ENCODE measurements at regions not wholly inside any gene's neighbourhood (a gene's known extent, or its start where the extent isn't known, plus 50 kb on each side); places are given as distances from the start of the nearest gene placed in this dataset.

- POLR2A ChIA-PET = no interaction called here
- no peak overlapping the region for H3K4me3 ChIP-seq (ENCODE audit: low read depth, low read length)
- TF ChIP-seq ZNF302 (tag by site-specific recombination; IDR thresholded peaks at IDR 0.05; ENCODE audit: low read depth) = no peak
- TF ChIP-seq CTCF (tag by site-specific recombination; IDR thresholded peaks at IDR 0.05) = no peak
- no peak for TF ChIP-seq ZNF202 (tag by site-specific recombination; IDR thresholded peaks at IDR 0.05; ENCODE audit: borderline replicate concordance)
- no peak for TF ChIP-seq ZNF777 (tag by site-specific recombination; IDR thresholded peaks at IDR 0.05; ENCODE audit: borderline replicate concordance)
- no peak for TF ChIP-seq ZNF707 (tag by site-specific recombination; IDR thresholded peaks at IDR 0.05)
- no peak for TF ChIP-seq ZFHX2 (tag by site-specific recombination; conservative IDR thresholded peaks at IDR 0.05)
- TF ChIP-seq ZBTB48 (tag by site-specific recombination; IDR thresholded peaks at IDR 0.05) = no peak
- no peaks in the 10 kb centered on the region for H3K9me3 ChIP-seq (ENCODE audit: control insufficient read depth, insufficient read depth, low read depth, low read length)
- no peaks in the 10 kb centered on the region for H3K36me3 ChIP-seq (ENCODE audit: control insufficient read depth in 2 of 2, insufficient read depth in 1 of 2, low read length in 2 of 2)
- no peak overlapping the region for H3K27ac ChIP-seq (ENCODE audit: extremely low read depth, low read depth, low read length)
- no peaks in the 10 kb centered on the region for H3K4me1 ChIP-seq (ENCODE audit: control insufficient read depth, insufficient read depth, low read length)
- CTCF ChIA-PET = no interaction called here
Observed at GRCh38 chr17:52740006-52740405, 581.5 kb upstream of the CA10 start.

GRCh38 chr17:52738791-52739190, 580.3 kb upstream of the CA10 start:
- ChIA-PET CTCF (interaction anchor here (1.1 kb wide), 1 partner anchor 11 kb away, joined by 3 read pairs; no protein-coding TSS in a partner anchor), POLR2A (no interaction called here)
- Histone ChIP-seq H3K9me3 (ENCODE audit: control insufficient read depth, insufficient read depth, low read depth, low read length) (no peaks in the 10 kb centered on the region), H3K4me3 (ENCODE audit: low read depth, low read length) (no peak overlapping the region), H3K27ac (ENCODE audit: extremely low read depth, low read depth, low read length) (no peak overlapping the region), H3K4me1 (ENCODE audit: control insufficient read depth, insufficient read depth, low read length) (no peaks in the 10 kb centered on the region), H3K36me3 (ENCODE audit: control insufficient read depth in 2 of 2, insufficient read depth in 1 of 2, low read length in 2 of 2) (no peaks in the 10 kb centered on the region)
- no peak for TF ChIP-seq ZNF792 (tag by site-specific recombination; IDR thresholded peaks at IDR 0.05)
- TF ChIP-seq PATZ1 (tag by site-specific recombination; IDR thresholded peaks at IDR 0.05) = no peak
- no peak for TF ChIP-seq ZNF785 (tag by site-specific recombination; IDR thresholded peaks at IDR 0.05)
- no peak for TF ChIP-seq ZNF239 (tag by site-specific recombination; IDR thresholded peaks at IDR 0.05)
- no peak for TF ChIP-seq ZXDB (tag by site-specific recombination; IDR thresholded peaks at IDR 0.05)
- TF ChIP-seq ZNF16 (tag by site-specific recombination; IDR thresholded peaks at IDR 0.05; ENCODE audit: low read depth) = no peak
- TF ChIP-seq ZNF626 (tag by site-specific recombination; IDR thresholded peaks at IDR 0.05) = no peak
- TF ChIP-seq ZNF146 (tag by site-specific recombination; IDR thresholded peaks at IDR 0.05) = no peak
- no peak for TF ChIP-seq KLF1 (tag by site-specific recombination; IDR thresholded peaks at IDR 0.05)
- no peak for TF ChIP-seq REST (tag by site-specific recombination; IDR thresholded peaks at IDR 0.05)
- TF ChIP-seq RBAK (tag by site-specific recombination; IDR thresholded peaks at IDR 0.05) = no peak
- no peak for TF ChIP-seq ZNF549 (tag by site-specific recombination; IDR thresholded peaks at IDR 0.05)
- TF ChIP-seq ZNF623 (tag by site-specific recombination; IDR thresholded peaks at IDR 0.05) = no peak
- TF ChIP-seq ZNF645 (tag by site-specific recombination; IDR thresholded peaks at IDR 0.05) = no peak
- no peak for TF ChIP-seq PRDM4 (tag by site-specific recombination; IDR thresholded peaks at IDR 0.05)
- no peak for TF ChIP-seq ZNF777 (tag by site-specific recombination; IDR thresholded peaks at IDR 0.05; ENCODE audit: borderline replicate concordance)
- TF ChIP-seq ZNF654 (tag by site-specific recombination; IDR thresholded peaks at IDR 0.05; ENCODE audit: low read depth) = no peak
- no peak for TF ChIP-seq ZNF214 (tag by site-specific recombination; IDR thresholded peaks at IDR 0.05; ENCODE audit: borderline replicate concordance)
